ENCODE measurements at regions not wholly inside any gene's neighbourhood (a gene's known extent, or its start where the extent isn't known, plus 50 kb on each side); places are given as distances from the start of the nearest gene placed in this dataset.

DNA sequence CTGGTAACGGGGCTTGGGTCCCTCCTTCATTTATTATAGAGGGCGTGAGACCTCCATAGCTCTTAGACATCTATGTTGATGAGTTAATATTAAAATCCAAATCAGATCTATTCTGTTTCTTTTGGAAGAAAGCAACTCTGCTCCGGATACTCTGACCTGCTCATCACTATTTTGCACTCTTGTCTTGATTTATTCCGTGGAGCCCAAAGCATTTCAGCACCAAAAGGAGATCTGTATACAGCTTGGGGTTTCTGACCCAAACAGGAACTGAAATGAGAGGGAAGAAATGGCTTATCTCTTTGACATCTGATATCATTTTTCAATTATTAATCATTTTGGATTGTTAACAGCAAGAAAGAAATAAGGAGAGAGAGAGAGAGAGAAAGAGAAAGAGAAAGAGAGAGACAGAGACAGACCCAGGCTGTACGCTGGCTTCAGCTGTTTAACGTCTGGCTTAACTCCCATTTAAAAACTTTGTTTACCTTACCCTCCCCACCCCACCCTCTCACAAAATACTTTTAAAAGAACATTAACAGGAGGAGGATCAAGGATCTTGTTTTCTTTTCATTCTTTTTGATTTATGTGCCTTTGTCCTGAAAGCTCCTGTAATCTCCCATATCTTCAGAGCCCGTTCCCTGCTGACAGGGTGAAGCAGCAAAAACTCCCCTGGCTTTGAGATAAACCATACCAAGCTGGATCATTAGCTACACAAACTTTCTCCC, 231.4 kb upstream of the TUT7 start:
- Histone ChIP-seq H3K36me3 (ENCODE audit: low read depth, low read length) (no peaks in the 10 kb centered on the region), H3K4me3 (ENCODE audit: low read length) (no peak overlapping the region), H3K27ac (ENCODE audit: low read length) (no peak overlapping the region), H3K4me1 (ENCODE audit: insufficient read depth, low read length) (no peaks in the 10 kb centered on the region), H3K4me2 (ENCODE audit: low read length) (no peak overlapping the region), H2AFZ (ENCODE audit: low read length) (no peak overlapping the region), H3F3A (ENCODE audit: low read length, unreplicated experiment) (no peaks in the 10 kb centered on the region), H4K20me1 (ENCODE audit: low read length) (no peaks in the 10 kb centered on the region), H3K27me3 (ENCODE audit: low read length) (peaks cover 18% of the 10 kb centered on the region; the same call in 1 of the 2 replicates), H3K9me2 (replicated peaks; ENCODE audit: low read length) (no peaks in the 10 kb centered on the region), H3K79me2 (ENCODE audit: low read length) (no peaks in the 10 kb centered on the region), H3K9ac (ENCODE audit: low read length) (no peak overlapping the region), H3K9me3 (ENCODE audit: low read length) (no peaks in the 10 kb centered on the region)
- no TSS peak for BruUV-seq (replicated peaks)
- ATAC-seq (no peak), DNase-seq (no peak)
- ChIA-PET POLR2A (ENCODE audit: unreplicated experiment) (no interaction called here), CTCF (no interaction called here)
- no peak for TF ChIP-seq EZH2 (IDR thresholded peaks at IDR 0.05; ENCODE audit: low read length, unreplicated experiment)
- TF ChIP-seq CTCF (conservative IDR thresholded peaks at IDR 0.05; ENCODE audit: low read depth, low read length) = no peak
- TF ChIP-seq EZH2phosphoT487 (IDR thresholded peaks at IDR 0.05; ENCODE audit: borderline replicate concordance, low read length) = no peak
- intact Hi-C loops (cut with micrococcal nuclease) = no loop called here

GRCh38 chr9:86580688-86581087, 226.5 kb upstream of the TUT7 start:
- no peak for DNase-seq
- TF ChIP-seq CTCF (conservative IDR thresholded peaks at IDR 0.05; ENCODE audit: low read depth, low read length) = no peak
- TF ChIP-seq EZH2phosphoT487 (IDR thresholded peaks at IDR 0.05; ENCODE audit: borderline replicate concordance, low read length) = no peak
- Histone ChIP-seq H3K9me2 (replicated peaks; ENCODE audit: low read length) (no peaks in the 10 kb centered on the region), H3K4me1 (ENCODE audit: insufficient read depth, low read length) (no peaks in the 10 kb centered on the region), H3K4me3 (ENCODE audit: low read length) (no peak overlapping the region), H4K20me1 (ENCODE audit: low read length) (no peaks in the 10 kb centered on the region), H3K9me3 (ENCODE audit: low read length) (no peaks in the 10 kb centered on the region), H3K27ac (ENCODE audit: low read length) (no peak overlapping the region), H3F3A (ENCODE audit: low read length, unreplicated experiment) (no peaks in the 10 kb centered on the region), H3K27me3 (ENCODE audit: low read length) (peaks cover 10% of the 10 kb centered on the region; the same call in 1 of the 2 replicates), H3K4me2 (ENCODE audit: low read length) (no peak overlapping the region), H3K9ac (ENCODE audit: low read length) (no peak overlapping the region), H3K36me3 (ENCODE audit: low read depth, low read length) (no peaks in the 10 kb centered on the region), H2AFZ (ENCODE audit: low read length) (no peak overlapping the region), H3K79me2 (ENCODE audit: low read length) (no peaks in the 10 kb centered on the region)
- ChIA-PET POLR2A (ENCODE audit: unreplicated experiment) (no interaction called here), CTCF (no interaction called here)
- no peak for ATAC-seq
- intact Hi-C loops (cut with micrococcal nuclease) = no loop called here
- no TSS peak for BruUV-seq (replicated peaks)

GRCh38 chr9:86578722-86579121, 224.5 kb upstream of the TUT7 start:
- Histone ChIP-seq H3K4me3 (ENCODE audit: low read length) (no peak overlapping the region), H3K27ac (ENCODE audit: low read length) (no peak overlapping the region), H3K79me2 (ENCODE audit: low read length) (no peaks in the 10 kb centered on the region), H2AFZ (ENCODE audit: low read length) (no peak overlapping the region), H4K20me1 (ENCODE audit: low read length) (no peaks in the 10 kb centered on the region), H3K9ac (ENCODE audit: low read length) (no peak overlapping the region), H3K9me2 (replicated peaks; ENCODE audit: low read length) (no peaks in the 10 kb centered on the region), H3K9me3 (ENCODE audit: low read length) (no peaks in the 10 kb centered on the region), H3K27me3 (ENCODE audit: low read length) (peaks cover 9% of the 10 kb centered on the region; the same call in 1 of the 2 replicates), H3K36me3 (ENCODE audit: low read depth, low read length) (no peaks in the 10 kb centered on the region), H3K4me2 (ENCODE audit: low read length) (no peak overlapping the region), H3K4me1 (ENCODE audit: insufficient read depth, low read length) (no peaks in the 10 kb centered on the region), H3F3A (ENCODE audit: low read length, unreplicated experiment) (no peaks in the 10 kb centered on the region)
- no TSS peak for BruUV-seq (replicated peaks)
- ATAC-seq (no peak), DNase-seq (no peak)
- TF ChIP-seq CTCF (conservative IDR thresholded peaks at IDR 0.05; ENCODE audit: low read depth, low read length) (no peak), EZH2 (IDR thresholded peaks at IDR 0.05; ENCODE audit: low read length, unreplicated experiment) (no peak), EZH2phosphoT487 (IDR thresholded peaks at IDR 0.05; ENCODE audit: borderline replicate concordance, low read length) (no peak)
- intact Hi-C loops (cut with micrococcal nuclease) = no loop called here
- CTCF ChIA-PET = no interaction called here
- POLR2A ChIA-PET (ENCODE audit: unreplicated experiment) = no interaction called here

All from PC-3 (cell line).